NB4 (cell line): ENCODE measurements at regions not wholly inside any gene's neighbourhood (a gene's known extent, or its start where the extent isn't known, plus 50 kb on each side); places are given as distances from the start of the nearest gene placed in this dataset.
"Not testable (repeated sequence)": the region's sequence is repeated elsewhere in the genome, so short reads cannot be mapped to it uniquely, and the experiment has no call there.

Experiments
- DNase-seq: peaks from one replicate; pipeline ENCODE4 v3.0.0; 2010; ENCODE audit warnings: low read depth
- H3K4me3 ChIP-seq: one replicate; pipeline ENCODE4 v1.5.1; 2011; ENCODE audit warnings: mild to moderate bottlenecking, low read depth, low read length, moderate library complexity
- CTCF ChIP-seq: IDR thresholded peaks from one replicate; pipeline ENCODE4 v1.5.1; 2012; ENCODE audit warnings: low read depth, low read length
- MAX ChIP-seq: IDR thresholded peaks from 2 replicates; pipeline ENCODE4 v1.6.1; 2011; ENCODE audit warnings: low read depth, low read length
- MYC ChIP-seq: IDR thresholded peaks from 2 replicates; pipeline ENCODE4 v1.6.1; 2011; ENCODE audit warnings: low read depth, low read length
- POLR2A ChIP-seq: IDR thresholded peaks from 2 replicates; pipeline ENCODE4 v1.6.1; 2011; ENCODE audit warnings: mild to moderate bottlenecking; ENCODE audit not compliant: insufficient read length; ENCODE audit errors: extremely low read depth

GRCh38 chr5:102663749-102664530, 91.2 kb upstream of the PAM start:
- H3K4me3 ChIP-seq: no peak overlapping the region
- no peak for DNase-seq
- TF ChIP-seq POLR2A: no peak
- TF ChIP-seq MYC: no peak
- TF ChIP-seq MAX: no peak
- no peak for TF ChIP-seq CTCF

- H3K4me3 ChIP-seq: no peak overlapping the region
- DNase-seq: no peak
- no peak for TF ChIP-seq MAX
- no peak for TF ChIP-seq MYC
Measured at GRCh38 chr5:102664616-102665335, 90.3 kb upstream of the PAM start.

- no peak overlapping the region for H3K4me3 ChIP-seq
- no peak for DNase-seq
- TF ChIP-seq POLR2A (no peak), CTCF (no peak), MYC (no peak), MAX (no peak)
Measured at GRCh38 chr5:102666164-102666946, 88.8 kb upstream of the PAM start.

GRCh38 chr5:102668220-102668932, 86.7 kb upstream of the PAM start:
- no peak for DNase-seq
- no peak for TF ChIP-seq MYC
- no peak for TF ChIP-seq POLR2A
- no peak for TF ChIP-seq CTCF
- no peak for TF ChIP-seq MAX
- no peak overlapping the region for H3K4me3 ChIP-seq

- DNase-seq: peak; percentile 20
- TF ChIP-seq CTCF (peak; percentile 56), MYC (no peak)
- no peak overlapping the region for H3K4me3 ChIP-seq
Measured at GRCh38 chr5:102670224-102670836, 84.8 kb upstream of the PAM start.

GRCh38 chr5:102671033-102671734, 83.9 kb upstream of the PAM start:
- H3K4me3 ChIP-seq, DNase-seq: not testable (repeated sequence)
